HuH-7 (cell line): ENCODE measurements at regions not wholly inside any gene's neighbourhood (a gene's known extent, or its start where the extent isn't known, plus 50 kb on each side); places are given as distances from the start of the nearest gene placed in this dataset.
"Not testable (repeated sequence)": the region's sequence is repeated elsewhere in the genome, so short reads cannot be mapped to it uniquely, and the experiment has no call there.

Source experiments
- DNase-seq: peaks from one replicate; pipeline ENCODE4 v3.0.0; 2011; ENCODE audit warnings: low spot score

GRCh38 chr1:61028136-61028535 lies 54.2 kb upstream of the NFIA start:
- DNase-seq = no peak

DNA sequence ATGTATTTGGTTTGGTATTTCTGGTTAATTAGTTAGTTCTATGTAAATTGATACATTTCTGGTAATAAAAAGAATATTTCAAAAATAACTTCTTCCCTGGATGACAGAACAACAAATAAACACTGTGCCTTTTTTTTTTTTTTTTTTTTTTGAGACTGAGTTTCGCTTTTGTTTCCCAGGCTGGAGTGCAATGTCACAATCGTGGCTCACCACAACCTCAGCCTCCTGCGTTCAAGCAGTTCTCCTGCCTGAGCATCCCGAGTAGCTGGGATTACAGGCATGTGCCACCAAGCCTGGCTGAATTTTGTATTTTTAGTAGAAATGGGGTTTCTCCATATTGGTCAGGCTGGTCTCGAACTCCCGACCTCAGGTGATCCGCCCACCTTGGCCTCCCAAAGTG lies 64.3 kb upstream of the NFIA start:
- not testable (repeated sequence) for DNase-seq

DNA sequence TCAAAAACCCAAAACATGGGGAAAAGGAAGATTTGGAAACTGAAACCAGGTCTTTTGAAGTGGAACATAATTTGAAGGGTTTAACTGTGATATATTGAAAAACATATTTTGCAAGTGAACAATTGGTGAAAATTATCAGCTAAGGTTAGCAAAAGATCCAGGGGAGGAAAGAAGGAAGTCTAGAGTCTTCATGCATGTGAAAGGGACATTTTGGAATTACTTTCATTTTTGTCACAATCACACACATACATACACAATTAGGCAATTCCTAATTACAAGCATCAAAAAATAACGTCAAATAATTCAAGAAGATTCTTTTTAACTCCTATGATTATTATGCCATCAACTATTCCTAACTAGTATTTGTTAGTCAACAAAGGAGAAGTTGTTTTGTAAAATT lies 64.7 kb upstream of the NFIA start:
- no peak for DNase-seq

- no peak for DNase-seq
Observed at GRCh38 chr1:61013946-61014667, 68.3 kb upstream of the NFIA start.

DNA sequence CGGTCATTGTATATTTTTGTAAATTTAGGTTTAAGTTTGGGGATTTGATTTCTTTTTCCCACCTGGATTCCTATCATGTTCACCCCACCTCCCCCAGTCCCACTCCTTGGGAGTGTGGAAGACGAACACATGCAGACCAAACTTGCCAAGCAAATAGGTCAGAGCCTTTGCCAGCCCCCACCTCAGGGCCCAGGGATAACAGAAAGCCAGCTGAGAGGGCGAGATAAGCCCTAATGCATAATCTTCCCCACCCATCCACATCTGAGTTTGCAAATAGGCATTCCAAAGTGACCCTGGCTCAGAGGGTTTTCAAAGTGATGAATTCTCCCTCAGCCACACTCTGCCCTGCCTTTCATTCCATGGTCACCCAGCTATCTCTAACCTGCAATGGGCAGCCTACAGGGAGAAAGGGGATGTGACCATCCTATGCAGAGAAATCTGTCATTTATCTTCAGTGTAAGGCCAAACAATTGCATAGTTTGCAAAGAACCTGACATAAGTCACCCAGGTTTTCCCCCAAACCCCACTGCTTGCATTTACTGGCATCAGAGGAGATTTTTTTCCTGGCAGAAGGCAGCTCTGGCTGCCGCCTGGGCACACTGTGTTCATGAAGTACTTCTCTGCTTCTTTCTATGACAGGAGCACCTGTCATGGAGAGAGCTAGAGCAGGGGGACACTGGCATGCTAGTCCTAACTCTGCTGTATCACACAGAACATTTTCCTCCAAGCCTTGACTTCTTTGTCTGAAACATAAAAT lies 69.0 kb upstream of the NFIA start:
- no peak for DNase-seq

DNA sequence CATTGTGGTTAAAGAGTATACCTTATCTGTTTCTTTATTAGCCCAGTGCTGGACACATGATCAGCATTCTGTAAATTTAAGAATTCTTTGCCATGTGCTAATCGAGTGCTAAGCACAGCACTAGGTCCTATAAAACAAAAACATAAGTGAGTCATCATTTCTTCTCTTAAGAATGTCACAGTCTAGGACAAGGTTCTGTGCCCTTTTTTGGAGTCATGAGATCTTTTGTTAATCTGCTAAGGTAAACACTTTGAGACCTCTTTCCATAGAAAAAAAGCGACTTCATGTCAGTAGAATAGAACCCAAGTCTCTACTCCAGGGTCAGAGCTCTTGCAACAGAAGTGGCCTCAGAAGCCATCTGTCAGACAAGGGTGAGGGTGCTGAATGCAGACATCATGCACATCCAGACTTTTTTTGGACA lies 70.0 kb upstream of the NFIA start:
- no peak for DNase-seq

DNA sequence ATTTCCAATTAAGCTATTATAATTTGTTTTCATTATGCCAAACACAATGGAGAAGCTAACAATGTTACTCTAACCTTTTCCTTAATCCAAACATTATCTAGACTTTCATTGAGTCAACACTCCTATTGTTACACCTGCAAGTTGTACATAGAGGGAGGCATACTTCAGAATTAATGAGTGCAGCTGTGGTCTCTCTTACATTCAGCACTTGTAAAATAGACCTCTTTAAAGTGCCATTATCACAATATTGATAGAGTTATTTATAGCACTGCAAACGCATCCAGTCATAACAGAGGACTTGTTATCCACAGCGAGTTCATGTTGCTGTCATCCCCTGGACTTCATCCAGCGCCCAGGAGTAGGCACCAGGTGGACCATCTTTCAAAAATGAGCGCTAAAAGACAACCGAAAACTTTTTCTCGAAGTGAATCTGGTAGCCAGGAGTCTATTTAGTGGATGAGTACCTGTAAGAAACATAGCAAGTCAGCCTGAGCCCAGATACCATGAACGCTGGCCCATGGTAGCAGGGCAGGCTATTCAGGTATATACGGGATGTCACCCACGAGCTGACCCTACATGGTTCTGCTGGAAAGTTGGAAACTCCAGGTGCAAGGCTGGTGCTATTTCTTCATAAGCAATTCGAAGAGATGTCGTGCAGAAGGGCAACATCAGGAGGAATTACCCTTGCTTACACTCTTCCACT lies 70.6 kb upstream of the NFIA start:
- no peak for DNase-seq

DNA sequence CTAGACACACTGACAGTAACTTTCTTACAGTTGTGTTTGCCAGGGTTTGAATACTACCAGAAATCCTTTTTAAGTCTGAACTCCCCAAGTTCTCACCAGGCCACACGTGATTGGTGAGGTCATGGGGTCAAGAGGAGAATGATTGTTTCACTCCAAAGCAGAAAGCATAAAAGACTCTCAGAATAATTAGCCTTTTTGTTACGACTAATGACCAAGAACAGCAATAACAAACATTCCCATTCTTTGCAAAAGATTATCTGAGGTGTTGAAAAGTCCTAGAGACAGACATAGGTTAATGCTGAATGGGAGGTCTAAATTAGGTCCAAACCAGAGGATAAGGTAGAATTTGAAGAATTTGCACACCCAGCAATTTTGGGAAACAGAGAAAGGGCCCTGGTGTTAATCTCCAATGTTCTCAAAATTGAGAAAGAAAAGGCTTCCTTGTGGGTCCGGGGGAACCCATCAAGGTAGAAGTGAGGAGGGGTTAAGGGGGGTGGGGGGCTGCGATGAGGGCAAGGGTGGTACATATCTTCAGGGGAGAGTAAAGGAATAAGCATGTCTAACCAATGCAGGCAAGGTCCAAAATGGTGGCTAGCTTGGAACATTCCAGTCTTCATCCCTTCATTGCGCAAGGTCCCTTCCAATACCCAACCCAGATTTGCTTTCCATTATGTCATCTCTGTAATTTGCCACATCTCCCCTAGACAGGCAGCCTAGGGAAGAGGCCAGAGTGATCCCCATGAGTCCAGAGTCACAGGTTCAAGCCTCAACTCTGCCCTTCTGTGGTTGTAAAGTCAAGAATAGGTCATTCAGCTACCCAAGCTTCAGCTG lies 74.6 kb upstream of the NFIA start:
- no peak for DNase-seq

DNA sequence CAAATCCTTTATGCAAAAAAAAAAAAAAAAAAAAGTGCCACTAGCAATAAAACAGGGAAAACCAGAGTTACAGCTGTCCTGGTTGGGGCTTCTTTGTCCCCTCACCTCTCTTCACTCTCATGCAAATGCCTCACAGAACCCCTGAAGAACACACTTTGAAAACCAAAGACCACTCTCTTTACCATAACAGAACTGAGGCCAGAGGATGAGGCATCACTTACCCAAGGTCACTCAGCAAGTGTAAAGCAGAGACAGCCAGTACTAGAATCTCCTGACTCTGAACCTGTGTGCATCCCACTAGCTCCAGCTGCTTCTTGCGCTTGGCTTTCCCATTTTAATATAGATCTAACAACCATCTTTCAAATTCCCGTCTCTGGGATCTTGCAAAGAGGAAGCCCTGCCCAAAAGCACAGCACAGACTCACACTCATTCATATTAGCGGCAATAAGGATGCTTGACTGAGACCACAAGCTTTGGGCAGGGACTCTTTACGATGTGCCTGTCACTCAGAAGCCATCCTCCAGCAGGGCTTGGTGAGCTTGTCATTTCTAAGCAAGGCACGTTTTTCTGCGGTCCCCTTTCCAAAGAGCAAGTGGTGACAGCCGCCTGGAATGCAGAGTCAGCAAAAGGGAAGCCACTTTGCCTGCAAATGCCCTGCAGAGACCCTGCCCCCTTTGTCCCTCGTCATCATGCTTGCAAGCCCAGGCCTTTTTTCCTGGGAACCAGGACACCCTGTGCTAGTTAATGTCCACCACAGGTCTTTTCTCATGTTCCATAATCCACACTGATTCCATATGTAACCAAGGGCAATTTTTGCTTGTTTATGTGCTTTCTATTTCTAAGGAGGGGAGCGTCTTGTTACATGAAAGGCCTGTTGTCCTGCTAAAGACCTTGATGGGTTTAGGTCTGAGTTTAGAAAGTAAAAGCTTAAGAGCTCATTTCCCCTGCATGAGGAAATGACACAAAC lies 76.5 kb upstream of the NFIA start:
- no peak for DNase-seq

GRCh38 chr1:61004262-61005003 lies 77.9 kb upstream of the NFIA start:
- no peak for DNase-seq

DNA sequence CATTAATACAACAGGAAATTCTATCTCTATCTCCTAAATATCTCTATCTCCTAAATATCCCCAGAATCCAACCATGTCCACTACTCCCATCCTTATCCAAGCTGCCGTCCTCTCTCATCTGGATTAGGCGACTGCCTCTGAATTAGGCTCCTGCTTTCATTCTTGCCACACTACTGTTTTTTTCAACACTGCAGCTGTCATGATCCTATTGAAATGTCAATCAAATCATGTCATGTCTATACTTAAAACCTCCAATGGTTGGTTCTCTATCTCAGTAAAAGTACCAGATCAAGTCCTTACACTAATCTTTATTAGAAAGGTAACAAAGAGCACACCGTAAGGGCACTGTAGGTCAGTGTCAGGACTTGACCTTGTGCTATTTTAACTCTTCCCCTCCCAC lies 82.0 kb upstream of the NFIA start:
- no peak for DNase-seq

DNA sequence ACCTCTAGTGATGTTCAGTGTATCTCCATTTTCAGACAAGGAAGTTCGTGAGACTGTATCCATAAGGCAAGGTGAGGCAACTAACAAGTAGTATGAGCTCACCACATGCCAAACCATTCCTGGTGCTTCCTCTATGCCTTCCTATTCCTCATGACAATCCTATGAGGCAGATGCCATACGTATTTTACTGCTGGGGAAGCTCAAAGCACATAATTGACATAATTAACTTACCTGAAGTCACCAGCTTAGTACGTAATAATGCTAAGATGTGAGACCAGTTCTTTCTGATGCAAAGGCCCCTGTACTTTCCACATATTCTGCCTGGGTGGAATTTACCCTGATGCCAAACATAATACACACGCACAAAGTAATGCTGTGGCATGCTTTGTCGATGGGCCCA lies 83.6 kb upstream of the NFIA start:
- DNase-seq = no peak

GRCh38 chr1:60994828-60995492 lies 87.4 kb upstream of the NFIA start:
- no peak for DNase-seq

- no peak for DNase-seq
Observed at GRCh38 chr1:60994369-60994768, 88.0 kb upstream of the NFIA start.

GRCh38 chr1:60992165-60992564 lies 90.2 kb upstream of the NFIA start:
- no peak for DNase-seq

GRCh38 chr1:60990714-60991090 lies 91.7 kb upstream of the NFIA start:
- DNase-seq = no peak

GRCh38 chr1:60989749-60990713 lies 92.3 kb upstream of the NFIA start:
- no peak for DNase-seq

DNA sequence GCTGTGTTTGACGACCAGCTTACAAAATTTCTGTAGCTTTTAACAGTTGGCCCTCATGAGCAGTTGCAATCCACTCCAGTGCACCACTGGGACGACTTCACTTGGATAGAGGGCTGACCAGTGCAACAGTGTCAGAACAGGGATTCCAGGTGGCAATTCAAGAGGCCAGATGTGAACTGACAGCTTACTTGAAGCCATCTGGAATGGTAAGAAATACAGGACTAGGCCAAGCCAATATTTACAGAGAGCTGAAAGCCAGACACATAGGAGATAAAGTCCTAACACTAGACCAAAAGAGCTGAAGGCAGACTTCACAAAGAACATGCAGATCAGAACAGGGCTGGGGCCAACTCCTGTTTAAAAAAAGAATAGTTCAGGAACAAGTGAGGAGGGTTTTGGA lies 93.5 kb upstream of the NFIA start:
- no peak for DNase-seq

GRCh38 chr1:60987904-60988303 lies 94.5 kb upstream of the NFIA start:
- no peak for DNase-seq
